HG03139 (cell line): ENCODE measurements at regions not wholly inside any gene's neighbourhood (a gene's known extent, or its start where the extent isn't known, plus 50 kb on each side); places are given as distances from the start of the nearest gene placed in this dataset.
"Not testable (repeated sequence)": the region's sequence is repeated elsewhere in the genome, so short reads cannot be mapped to it uniquely, and the experiment has no call there.

Source experiments
- ATAC-seq: cut with Tn5 transposase; IDR thresholded peaks from one replicate; pipeline ENCODE4 v1.9.1; 2021; ENCODE audit not compliant: unreplicated experiment

DNA sequence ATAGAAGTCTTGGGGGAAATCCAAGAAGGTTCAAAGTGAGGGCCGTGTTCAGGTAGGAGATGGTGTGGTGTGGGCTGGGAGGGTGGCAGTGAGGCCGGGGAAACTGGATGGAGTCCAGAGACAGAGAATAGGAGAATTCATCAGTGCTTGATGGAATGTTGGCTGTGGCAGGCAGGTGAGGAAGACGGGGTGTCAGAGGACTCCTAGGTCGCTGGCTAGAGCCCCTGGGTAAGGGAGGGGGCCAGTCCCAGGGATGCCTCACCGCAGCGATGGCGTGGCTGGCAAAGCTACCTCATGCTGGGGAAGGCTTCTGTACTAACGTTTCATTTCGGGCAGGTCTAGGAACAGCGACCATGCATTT is 373.0 kb downstream of the RPS24 start:
- no peak for ATAC-seq

DNA sequence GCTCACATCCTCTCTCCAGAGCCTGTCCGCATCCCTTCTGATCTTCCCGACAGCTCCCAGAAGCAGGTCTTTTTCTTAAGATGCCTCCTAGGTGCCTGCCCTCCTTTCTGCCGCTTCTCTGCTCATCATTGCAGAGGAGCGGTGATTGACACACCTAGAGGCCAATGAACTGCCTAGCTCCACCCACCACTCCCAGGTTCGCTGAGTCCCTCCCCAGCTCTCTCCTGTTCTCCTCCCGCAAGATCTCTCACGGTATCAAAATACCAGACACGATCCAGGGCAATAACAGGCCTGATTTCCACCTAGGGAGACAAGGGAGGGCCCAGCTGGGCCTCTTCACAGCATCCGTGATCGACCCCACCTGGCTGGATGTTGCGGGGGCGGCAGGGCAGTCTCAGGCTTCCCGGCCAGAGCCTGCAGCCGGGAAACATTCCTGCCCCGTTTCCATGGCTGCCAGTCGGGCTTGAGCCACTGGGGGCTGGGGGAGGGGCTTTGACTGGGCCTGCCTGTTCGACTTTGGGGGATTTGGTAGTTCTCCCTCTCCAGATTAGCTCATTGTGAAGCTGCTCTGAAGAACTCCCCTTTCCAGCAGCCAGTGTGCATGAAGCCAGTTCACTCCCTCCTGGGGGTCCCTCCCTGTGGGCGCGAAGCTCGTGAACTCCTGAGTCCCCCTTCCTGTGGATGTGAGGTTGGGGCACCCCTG is 373.5 kb downstream of the RPS24 start:
- ATAC-seq: peak; percentile 61

DNA sequence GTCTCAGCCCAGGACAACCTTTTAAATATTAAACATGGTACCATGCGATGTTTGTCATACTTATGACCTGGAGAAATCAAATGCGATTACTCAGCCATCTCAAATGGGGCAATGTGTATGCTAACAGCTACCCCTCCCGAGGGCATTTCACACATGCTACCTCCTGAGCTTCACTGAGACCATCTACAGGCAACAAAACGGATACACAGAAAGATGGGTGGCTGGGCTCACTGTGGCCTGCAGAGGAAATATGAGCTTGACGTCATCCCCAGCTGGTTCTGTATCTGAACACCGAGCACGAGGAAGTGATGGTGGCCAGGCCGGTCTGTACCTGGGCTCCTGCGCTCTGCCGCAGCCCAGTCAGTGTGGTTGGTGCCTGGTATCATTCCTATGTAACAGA is 374.3 kb downstream of the RPS24 start:
- ATAC-seq: no peak

DNA sequence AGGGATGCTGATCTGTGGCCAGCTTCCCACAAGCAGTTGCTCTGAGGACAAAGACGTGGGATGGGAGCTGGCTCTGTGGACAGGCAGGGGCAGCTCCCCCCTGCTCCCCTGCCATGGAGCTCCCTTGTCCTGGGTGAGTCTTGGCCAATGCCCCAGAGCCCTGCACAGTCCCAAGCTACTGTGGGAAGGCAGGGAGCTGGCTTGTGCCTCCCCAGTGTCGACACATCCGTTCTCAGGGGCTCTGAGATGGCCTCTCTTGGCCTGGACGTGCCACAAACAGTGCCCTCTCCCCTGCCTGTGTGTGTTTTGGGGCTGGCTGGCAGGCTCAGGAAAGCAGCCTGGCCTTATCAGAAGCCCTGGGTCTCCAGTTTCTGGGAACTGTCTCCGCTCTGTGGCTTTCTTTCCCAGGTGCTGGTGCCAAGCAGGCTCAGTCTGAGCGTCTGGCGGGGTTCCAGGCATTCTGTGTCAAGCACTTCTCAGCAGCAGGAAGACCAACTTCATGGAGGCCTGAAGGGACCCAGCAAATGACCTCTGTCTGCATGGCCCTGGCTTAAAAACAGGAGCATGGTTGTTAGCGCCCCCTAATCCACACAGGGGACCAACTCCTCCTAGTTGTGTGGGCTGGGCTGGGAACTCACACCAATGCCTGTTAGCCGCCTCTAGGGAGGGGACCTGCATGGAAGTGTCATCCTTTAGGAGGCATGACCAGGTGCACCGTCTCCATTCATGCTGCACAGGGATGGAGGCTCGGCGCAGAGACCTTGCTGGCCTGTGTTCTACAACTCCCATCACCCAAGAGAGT is 375.2 kb downstream of the RPS24 start:
- ATAC-seq: no peak

DNA sequence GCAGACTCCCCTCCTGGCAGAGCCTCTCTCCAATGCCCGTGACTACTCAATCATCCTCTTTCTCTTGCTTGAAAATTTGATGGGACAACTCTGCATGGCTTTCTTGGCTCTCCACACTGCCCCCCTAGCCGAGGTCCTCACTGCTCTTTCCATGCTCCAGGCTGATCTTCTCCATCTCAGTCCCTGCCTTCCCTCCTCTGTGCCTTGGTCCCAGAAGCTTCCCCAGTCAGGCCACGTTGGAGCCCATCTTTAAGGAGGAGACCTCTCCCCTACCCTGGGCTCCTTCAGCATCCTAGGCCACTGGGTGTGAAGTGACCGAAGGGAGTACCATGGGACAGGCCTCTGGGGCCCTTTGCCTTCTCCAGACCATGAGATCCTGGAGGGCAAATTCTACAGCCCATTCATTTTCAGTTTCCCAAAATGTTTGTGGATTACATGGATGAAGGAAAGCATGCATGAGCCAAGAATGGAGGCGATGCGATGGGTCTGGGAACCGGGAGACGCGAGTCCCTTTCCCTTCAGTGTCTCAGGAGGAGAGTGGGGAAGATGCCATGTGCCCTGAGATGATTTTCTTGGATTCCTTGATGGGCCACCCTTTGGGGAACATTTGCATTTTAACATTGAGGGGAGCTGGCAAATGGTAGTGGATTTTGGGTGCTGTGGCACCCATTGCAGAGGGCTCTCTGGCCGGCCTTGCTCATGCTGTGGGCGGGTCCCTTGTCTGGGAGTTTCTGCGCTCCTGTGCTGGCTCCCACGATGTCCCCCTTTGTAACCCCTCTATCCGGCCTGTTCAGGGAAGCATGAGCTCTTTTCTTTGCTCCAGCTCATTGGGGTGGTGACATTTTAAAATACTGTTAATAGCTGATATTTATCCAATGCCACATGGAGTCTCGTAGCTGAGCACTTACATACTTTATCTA is 376.6 kb downstream of the RPS24 start:
- no peak for ATAC-seq

DNA sequence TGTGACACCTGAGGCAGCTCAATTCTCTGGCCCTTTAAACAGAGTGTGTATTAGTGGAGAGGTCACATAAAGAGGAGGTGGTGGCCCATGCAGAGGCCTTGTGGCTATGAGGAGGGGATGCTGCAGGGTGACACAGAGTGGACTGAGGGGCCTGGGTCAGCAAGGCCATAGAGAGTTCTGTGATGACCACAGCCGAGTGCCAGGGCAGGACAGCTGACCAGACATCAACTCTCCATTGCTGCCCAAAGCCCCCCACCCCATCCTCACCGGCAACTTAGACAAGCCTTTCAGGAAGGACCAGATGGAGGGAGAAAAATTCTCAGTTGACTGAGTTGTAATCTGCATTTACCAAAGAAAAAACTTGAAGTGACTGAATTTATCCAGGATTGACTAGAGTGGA is 378.1 kb downstream of the RPS24 start:
- ATAC-seq: no peak

DNA sequence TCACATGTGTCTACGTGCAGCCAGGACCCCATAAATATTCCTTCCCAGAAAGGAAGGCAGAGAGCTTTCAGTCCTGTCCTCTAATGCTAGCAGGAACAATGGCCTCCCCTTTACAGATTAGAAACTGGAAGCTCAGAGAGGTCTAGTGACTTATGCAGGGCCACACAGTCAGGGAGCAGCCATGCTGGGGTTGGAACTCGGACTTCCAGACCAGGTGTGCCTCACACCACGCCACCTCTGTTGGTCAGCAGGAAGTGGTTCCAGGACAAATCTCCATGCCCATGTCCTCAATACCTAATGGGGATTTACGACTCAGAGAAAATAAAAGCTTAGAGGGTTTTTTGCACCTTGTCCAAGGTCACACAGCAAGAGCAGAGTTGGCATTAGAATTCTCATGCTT is 378.9 kb downstream of the RPS24 start:
- no peak for ATAC-seq

DNA sequence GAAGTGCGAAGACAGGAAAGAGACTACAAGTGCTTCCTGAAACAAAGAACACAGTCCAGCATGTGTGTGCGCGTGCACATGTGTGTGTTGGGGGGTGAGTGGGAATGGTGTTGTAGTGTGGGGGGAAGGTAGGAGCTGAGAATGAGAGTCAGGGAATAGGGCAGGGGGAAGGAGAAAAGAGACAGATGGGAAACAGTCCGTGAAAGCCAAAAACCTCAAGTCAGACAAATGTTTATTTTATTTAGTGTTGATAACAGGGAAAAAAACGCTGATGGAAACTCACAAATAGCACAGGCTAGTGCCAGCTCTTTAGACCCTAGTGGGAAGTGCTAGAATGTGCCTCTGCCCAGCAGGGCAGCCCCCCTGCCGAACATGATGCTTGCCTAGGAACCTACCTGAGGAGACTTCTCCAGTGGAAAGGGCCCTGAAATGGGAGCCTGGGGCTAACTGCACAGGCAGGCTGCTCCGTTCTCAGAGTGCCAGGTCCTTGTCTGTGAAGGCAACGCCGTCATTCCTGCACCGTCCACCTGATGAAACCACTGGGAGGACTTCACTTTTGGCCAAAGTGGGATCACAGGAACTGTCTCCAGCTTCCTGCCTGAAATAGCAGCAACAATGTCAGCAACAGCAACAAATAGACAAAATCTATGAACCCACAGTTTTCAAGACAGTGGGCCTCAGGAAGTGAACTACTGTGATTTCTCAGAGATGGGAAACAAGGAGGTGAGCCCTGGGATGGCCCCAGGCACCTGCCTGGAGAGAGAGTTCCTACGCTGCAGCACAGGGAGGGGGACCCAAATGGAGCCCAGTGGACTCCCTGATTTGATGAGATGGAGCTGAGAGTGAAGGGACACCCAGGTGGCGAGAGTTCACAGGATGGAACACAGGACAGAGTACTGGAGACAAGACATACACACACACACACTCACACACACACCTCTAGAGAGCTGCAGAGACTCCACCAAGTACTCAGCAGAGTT is 379.7 kb downstream of the RPS24 start:
- ATAC-seq: no peak

DNA sequence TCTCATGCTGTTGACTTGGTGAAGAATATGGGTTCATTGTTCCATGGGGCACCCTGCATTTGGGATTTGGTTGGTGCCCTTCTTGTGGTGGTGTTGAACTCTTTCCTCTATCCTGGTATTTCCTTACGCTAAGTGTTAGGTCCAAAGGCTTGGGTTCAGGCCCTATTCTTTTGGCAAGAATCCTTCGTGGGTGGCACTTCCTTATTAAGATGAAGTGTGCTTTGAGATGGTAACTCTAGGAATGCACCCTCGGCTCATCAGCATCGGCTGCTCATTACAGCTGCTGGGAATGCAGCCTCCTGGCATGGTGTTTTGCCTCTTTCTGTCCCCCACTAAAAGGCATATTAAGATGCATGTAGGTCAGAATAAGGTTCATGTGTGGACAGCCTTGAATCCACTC is 380.7 kb downstream of the RPS24 start:
- ATAC-seq: no peak

DNA sequence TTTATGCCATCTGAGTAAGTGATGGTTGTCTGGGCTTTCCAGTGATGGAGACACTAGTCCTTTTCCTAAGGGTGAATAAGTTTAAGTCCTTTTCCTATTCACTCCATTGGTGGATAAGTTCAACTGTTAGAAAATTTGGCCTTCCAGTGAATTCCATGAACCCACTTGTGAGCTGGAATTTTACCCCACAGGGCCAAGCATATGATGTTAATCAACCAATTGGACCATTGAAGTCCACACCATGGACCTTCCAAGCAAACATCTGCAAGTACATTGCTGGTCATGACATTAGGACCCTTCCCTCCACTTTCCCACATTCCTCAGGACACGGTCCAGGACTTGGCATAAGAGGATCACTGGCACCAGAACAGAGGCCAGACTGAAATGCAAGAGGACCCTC is 381.4 kb downstream of the RPS24 start:
- ATAC-seq: no peak

DNA sequence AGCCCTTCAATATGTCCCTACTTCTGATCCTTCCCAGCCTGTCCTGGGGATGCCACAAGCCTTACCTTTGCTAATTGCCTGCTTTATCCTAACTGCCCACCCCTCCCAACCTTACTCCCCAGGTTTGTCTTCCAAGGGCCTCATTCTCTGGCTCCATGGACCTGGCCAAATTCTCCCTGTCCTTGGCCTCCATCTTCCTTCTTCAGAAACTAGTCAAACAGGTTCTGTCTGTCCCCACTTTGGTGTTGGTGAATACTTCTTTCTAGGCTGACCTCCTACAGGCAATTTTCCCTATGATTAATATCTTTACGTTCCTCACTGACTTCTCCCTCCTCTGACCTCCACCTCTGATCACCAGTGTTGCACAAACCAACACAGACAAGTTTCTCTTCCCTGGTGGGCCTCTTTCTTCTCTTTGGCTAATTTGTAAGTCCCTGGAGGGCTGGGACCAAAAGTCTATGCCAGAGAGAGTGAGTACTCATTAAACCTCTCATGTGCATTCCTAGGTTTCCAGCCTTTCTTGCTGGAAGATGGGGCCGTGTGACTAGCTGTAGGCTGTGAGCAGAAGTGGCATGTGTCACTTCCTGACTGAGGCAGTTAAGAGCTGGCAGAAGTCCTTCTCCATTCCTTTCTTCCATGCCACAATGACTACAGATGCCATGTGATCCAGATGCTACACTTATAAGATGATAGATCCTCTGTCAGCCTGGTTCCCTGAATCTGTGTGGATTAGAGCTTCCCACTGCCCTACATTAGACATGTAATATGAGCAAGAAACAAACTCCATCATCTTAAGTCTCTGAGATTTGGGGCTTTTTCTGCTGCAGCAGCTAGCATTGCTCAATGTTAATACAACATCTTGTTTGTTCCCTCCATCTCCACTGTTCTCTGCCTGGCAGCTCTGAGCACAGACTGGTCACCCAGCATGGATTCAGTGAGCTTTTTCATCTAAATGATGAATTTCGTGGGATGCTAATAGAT is 382.7 kb downstream of the RPS24 start:
- no peak for ATAC-seq

DNA sequence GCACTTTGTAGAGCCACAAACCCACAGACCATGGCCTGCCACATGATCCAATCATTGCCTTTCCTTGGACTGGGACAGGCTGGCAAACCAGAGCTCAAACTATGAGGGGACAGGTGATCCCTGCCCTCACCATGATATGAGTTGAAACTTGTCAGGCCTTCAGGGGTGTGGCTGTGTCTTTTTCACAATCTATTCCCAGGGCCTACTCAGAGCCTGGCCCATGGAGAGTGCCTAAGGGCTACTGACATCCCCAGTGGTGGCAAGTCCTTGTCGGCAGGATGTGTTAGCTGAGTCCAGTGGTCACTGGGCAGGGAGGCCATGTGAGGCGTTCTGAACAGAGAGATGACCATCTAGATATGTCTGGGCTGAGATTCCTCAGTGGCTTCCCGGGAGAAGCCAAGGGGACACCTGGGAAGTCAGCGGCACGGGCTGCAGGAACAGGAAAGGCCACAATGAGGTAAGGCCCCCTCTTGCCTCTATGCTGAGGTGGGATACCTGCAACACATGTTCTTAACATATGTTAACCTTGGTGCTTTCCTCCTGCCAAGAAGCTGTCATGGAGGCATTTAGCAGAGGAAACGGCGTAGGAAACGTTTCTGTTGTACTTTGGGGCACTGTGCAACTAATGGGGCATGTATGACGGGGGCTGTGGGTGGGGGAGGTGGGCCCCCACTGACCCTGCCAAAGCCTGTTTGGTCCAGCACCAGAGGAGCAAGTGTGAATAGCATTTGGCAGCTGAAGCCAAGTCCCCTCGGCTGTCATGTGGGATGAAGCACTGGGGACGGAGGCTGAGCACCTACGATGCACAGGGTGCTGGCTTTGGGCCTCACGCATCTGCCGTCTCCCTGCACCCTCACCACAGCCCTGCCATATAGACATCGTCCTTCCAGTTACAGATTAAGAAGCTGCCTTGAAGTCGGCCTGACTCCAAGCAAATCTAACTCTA is 384.0 kb downstream of the RPS24 start:
- ATAC-seq: no peak

DNA sequence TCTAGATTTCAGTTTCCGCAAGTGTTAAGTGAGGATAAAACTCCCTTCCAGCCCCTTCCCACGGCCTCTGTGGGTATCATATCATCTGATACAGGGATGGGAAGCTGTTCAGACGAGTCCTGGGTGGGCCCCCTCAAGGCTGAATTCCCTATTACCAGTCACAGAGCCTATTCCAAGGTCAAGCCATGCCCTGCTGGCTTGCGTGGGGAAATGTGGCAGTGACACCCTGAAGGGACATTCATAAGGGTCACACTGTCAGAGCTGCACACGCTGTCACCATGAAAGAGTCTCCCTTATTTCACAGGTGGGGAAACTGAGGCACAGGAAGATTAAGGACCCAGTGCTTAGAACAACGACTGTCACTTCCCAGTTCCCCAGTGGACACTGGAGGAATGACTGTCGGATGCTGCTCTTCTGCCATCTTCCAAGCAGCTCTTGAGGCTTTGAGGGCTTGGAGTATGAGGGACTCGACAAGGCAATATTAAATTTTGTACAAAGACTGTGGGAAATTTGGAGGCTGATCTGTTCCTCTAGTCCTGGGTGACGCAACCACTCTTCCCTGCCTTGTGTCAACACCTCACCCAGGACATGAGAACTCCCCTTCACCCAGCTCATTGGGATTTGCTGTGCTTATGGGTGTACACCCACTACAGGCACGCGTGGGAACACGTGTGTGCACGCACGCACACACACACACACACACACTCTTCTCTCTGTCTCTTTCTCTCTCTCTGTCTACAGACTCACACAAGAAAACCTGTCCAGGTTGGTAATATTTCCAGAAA is 386.0 kb downstream of the RPS24 start:
- no peak for ATAC-seq

DNA sequence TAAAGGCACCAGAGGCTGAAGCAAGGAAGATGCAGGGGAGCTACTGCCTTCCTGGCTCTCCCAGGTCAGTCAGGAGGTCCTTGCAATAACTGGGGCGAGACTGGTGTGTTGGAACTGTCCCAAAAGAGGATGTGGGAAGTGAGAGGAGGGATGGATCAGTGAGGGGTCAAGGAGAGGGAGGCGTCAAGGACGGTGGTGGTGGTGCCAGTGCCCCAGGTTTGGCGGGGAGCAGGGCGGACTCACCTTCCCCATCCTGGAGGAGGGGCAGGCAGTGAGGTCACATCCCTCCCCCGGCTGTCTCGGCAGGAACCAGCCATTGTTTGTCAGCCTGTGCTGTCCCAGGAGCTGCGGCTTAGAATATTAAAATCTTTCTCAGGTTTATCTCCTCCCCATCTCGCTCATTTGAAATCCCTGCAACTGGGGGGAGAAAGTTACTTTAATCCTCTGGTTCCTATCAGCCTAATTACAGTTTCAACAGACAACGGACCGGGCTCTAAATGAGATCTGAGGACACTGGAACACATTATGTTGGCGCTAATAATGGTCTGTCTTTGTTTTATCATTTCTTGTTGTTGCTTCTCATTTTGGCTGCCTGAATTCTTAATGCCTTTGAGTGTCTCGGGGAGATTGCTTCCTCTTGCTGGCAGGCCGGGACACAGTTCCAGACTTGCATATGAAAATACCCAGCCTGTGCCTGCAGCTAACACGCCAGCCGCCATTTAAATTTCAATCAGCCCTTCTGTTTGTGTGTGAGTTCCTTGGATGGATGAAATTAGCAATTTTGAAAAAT is 387.5 kb downstream of the RPS24 start:
- no peak for ATAC-seq

DNA sequence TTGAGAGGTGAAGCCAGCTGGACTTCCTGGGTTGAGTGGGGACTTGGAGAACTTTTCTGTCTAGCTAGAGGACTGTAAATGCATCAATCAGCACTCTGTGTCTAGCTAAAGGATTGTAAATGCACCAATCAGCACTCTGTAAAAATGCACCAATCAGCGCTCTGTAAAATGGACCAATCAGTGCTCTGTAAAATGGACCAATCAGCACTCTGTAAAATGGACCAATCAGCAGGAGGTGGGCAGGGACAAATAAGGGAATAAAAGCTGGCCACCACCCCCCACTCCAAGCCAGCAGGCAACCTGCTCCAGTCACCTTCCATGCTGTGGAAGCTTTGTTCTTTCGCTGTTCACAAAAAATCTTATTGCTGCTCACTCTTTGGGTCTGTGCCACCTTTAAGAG is 390.4 kb downstream of the RPS24 start:
- ATAC-seq: not testable (repeated sequence)

DNA sequence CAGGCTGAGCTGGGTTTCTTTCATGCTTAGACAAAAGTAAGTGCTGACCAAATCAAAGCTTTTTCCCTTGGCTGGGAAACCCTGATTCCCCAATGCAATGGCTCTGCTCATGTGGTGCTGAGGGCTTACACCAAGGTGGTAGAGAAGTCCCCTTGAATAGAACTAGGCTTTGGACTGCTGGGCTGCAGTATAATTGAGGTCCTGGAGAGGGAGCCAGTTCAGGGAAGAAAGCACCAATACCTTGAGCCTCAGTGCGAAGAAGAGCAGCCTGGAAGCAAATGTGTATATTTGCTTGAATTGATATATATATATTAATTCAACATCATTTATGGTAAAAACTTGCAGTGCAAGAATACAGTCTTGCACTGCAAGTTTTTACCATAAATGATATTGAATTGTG is 391.1 kb downstream of the RPS24 start:
- no peak for ATAC-seq

DNA sequence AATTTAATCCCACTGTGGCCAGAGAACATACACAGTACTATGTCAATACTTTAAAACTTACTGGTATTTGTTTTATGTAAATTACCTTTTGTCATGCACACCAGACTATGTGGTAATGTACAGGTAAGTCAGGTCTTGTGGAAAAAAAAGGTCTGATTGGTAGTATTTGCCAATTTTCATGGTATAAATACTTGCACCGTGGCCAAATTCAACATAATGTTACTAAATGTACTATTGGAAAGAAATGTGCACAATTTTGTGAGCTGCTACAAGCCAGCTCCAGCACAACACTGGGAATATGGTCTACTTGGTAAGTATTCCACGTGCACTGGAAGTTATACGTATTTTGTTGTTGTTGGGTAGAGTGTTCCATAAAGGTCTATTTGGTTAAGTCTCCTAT is 392.5 kb downstream of the RPS24 start:
- no peak for ATAC-seq
